SU-DHL-6 (cell line): ENCODE measurements at regions not wholly inside any gene's neighbourhood (a gene's known extent, or its start where the extent isn't known, plus 50 kb on each side); places are given as distances from the start of the nearest gene placed in this dataset.

ENCODE experiments used
- CTCF ChIP-seq: fragments of 200-600 bp; sonication (generic); IDR thresholded peaks from one replicate; pipeline ENCODE4 v1.5.1; 2017; ENCODE audit warnings: antibody characterized with exemption, mild to moderate bottlenecking, low read length, moderate library complexity; ENCODE audit not compliant: insufficient read depth, poor library complexity, severe bottlenecking
- EZH2phosphoT487 ChIP-seq: fragments of 200-600 bp; sonication (generic), shearing (Covaris generic); conservative IDR thresholded peaks from 2 replicates; pipeline ENCODE4 v1.6.1; 2018; ENCODE audit warnings: mild to moderate bottlenecking, antibody characterized with exemption, low read length, moderate library complexity, mixed read lengths

DNA sequence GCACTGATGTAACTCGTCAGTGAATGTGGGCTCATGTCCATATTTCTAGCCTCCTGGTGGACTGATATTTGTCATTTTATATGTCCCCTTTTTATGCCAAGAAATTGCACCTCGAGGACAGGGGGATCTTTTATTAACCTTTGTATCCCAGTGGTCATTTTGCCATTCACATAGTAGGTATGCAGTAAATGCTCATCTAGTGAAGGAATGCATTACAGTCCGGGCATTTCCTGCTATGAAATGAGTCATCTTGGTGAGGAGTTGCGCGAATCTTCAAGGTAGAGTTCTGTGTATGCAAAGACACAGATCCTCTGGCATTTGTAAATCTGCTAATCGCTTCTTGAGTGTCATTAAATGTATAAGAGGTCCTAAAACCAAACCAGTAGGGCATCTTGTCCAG is 755.5 kb upstream of the ADAMTS16 start:
- TF ChIP-seq CTCF (no peak), EZH2phosphoT487 (no peak)
